Myocyte (in vitro differentiated cells): ENCODE measurements at regions not wholly inside any gene's neighbourhood (a gene's known extent, or its start where the extent isn't known, plus 50 kb on each side); places are given as distances from the start of the nearest gene placed in this dataset.
"Not testable (repeated sequence)": the region's sequence is repeated elsewhere in the genome, so short reads cannot be mapped to it uniquely, and the experiment has no call there.

Experiments
- DNase-seq: peaks from one replicate; pipeline ENCODE4 v3.0.0-alpha.2; 2012; ENCODE audit warnings: low read depth

- no peak for DNase-seq
These were observed 493.3 kb downstream of the NTRK2 start for GRCh38 chr9:85162822-85163221.

- DNase-seq, result not testable (repeated sequence)
These were observed 491.4 kb downstream of the NTRK2 start for GRCh38 chr9:85160944-85161343.

- no peak for DNase-seq
These were observed 489.0 kb downstream of the NTRK2 start for GRCh38 chr9:85158512-85158911.

- no peak for DNase-seq
These were observed 488.2 kb downstream of the NTRK2 start for GRCh38 chr9:85157772-85158171.

- DNase-seq, result no peak
These were observed 487.1 kb downstream of the NTRK2 start for GRCh38 chr9:85156652-85157051.

- no peak for DNase-seq
These were observed 485.8 kb downstream of the NTRK2 start for GRCh38 chr9:85155352-85155751.

GRCh38 chr9:85151741-85152140 lies 482.2 kb downstream of the NTRK2 start:
- DNase-seq, result no peak

- no peak for DNase-seq
These were observed 481.6 kb downstream of the NTRK2 start for GRCh38 chr9:85151162-85151561.

- no peak for DNase-seq
These were observed 477.6 kb downstream of the NTRK2 start for GRCh38 chr9:85147046-85147640.

GRCh38 chr9:85142968-85143367 lies 473.4 kb downstream of the NTRK2 start:
- no peak for DNase-seq

- DNase-seq, result no peak
These were observed 473.0 kb downstream of the NTRK2 start for GRCh38 chr9:85142496-85142911.

- DNase-seq, result no peak
These were observed 468.2 kb downstream of the NTRK2 start for GRCh38 chr9:85137696-85138095.

GRCh38 chr9:85136987-85137386 lies 467.5 kb downstream of the NTRK2 start:
- no peak for DNase-seq

- DNase-seq, result no peak
These were observed 467.0 kb downstream of the NTRK2 start for GRCh38 chr9:85136507-85136906.

- DNase-seq, result no peak
These were observed 461.2 kb downstream of the NTRK2 start for GRCh38 chr9:85130764-85131163.

GRCh38 chr9:85130260-85130659 lies 460.7 kb downstream of the NTRK2 start:
- DNase-seq, result no peak

- DNase-seq, result no peak
These were observed 460.0 kb downstream of the NTRK2 start for GRCh38 chr9:85129514-85129913.

- DNase-seq, result no peak
These were observed 449.6 kb downstream of the NTRK2 start for GRCh38 chr9:85118990-85119755.

GRCh38 chr9:85117831-85118230 lies 448.3 kb downstream of the NTRK2 start:
- no peak for DNase-seq

GRCh38 chr9:85115473-85115872 lies 445.9 kb downstream of the NTRK2 start:
- DNase-seq, result no peak

GRCh38 chr9:85114799-85115198 lies 445.3 kb downstream of the NTRK2 start:
- DNase-seq, result no peak

GRCh38 chr9:85112933-85113418 lies 443.4 kb downstream of the NTRK2 start:
- no peak for DNase-seq

GRCh38 chr9:85112391-85112790 lies 442.9 kb downstream of the NTRK2 start:
- no peak for DNase-seq
